ENCODE measurements at regions not wholly inside any gene's neighbourhood (a gene's known extent, or its start where the extent isn't known, plus 50 kb on each side); places are given as distances from the start of the nearest gene placed in this dataset.

DNA sequence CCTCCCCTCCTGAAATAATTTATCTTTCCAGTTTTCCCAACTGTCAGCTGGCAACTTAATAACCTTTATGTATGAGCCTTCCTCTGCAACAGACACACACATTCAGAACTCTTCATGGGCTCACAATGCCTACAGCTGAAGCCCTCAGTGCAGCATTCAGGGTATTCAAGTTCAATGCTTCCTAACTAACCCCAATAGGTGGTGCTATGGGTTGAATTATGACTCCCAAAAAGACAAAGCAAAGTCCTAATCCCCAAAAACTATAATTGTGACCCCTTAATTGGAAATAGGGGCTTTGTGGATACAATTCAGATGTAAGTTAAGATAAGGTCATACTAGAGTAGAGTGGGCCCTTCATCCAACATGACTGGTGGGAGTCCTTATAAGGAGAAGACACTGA, 202.2 kb downstream of the SUCLA2 start:
- Histone ChIP-seq H3K4me1 (ENCODE audit: control insufficient read depth, insufficient read depth, low read length) (no peaks in the 10 kb centered on the region), H3K9me3 (replicated peaks; ENCODE audit: control insufficient read depth, low read depth, low read length) (peaks cover 4% of the 10 kb centered on the region), H3K27me3 (ENCODE audit: control insufficient read depth, insufficient read depth, low read length) (no peaks in the 10 kb centered on the region), H3K36me3 (ENCODE audit: control insufficient read depth, insufficient read depth, low read length) (no peaks in the 10 kb centered on the region), H3K27ac (ENCODE audit: low read length) (no peak overlapping the region), H3K4me3 (ENCODE audit: low read length) (no peak overlapping the region)
- no peak for DNase-seq

DNA sequence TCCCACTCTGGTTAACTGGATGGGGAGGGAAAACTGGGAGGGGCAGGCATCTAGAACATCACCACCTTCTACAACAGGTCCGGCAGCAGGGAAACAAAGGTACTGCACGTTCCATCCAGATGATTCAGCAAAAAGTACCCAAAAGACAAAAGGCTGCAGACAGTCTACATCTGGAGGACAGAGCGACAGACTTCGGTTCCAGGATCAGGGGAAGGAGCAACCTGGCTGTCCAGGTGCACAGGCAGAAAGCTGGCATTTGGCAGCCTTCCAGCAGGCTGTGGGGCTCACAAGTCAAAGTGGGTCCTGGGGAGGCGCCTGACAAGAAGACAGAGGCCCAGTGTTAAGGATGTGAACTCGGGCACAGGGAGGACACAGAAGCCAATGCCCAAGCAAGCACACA, 202.9 kb downstream of the SUCLA2 start:
- Histone ChIP-seq H3K36me3 (ENCODE audit: control insufficient read depth, insufficient read depth, low read length) (no peaks in the 10 kb centered on the region), H3K4me1 (ENCODE audit: control insufficient read depth, insufficient read depth, low read length) (no peaks in the 10 kb centered on the region), H3K9me3 (replicated peaks; ENCODE audit: control insufficient read depth, low read depth, low read length) (peaks cover 4% of the 10 kb centered on the region), H3K27ac (ENCODE audit: low read length) (no peak overlapping the region), H3K4me3 (ENCODE audit: low read length) (no peak overlapping the region), H3K27me3 (ENCODE audit: control insufficient read depth, insufficient read depth, low read length) (no peaks in the 10 kb centered on the region)
- WGBS (ENCODE audit: insufficient coverage) = 73% methylated on average over 6 of the region's 6 CpGs
- no peak for DNase-seq

DNA sequence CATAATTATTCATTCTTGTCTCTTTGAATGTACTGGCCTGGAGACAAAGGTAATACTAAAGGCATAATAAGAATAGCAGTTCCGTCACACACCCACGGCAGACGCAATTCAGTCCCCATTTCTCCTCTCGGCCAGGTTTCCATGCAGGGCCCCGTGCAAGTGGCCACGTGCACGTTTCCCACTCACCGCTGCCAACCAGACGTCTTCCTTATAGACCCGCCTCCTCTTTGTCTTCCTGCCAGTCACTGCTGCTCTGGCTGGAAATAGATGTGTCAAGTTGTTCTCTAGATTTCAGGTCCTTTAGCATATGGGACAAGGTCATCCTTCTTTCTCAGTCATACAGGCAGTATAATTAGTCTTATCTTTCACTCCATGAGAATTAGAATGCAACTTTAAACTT, 204.3 kb downstream of the SUCLA2 start:
- Histone ChIP-seq H3K4me1 (ENCODE audit: control insufficient read depth, insufficient read depth, low read length) (no peaks in the 10 kb centered on the region), H3K27ac (ENCODE audit: low read length) (no peak overlapping the region), H3K4me3 (ENCODE audit: low read length) (no peak overlapping the region), H3K9me3 (replicated peaks; ENCODE audit: control insufficient read depth, low read depth, low read length) (peaks cover 4% of the 10 kb centered on the region), H3K27me3 (ENCODE audit: control insufficient read depth, insufficient read depth, low read length) (no peaks in the 10 kb centered on the region), H3K36me3 (ENCODE audit: control insufficient read depth, insufficient read depth, low read length) (no peaks in the 10 kb centered on the region)
- DNase-seq = peak; percentile 4
- 69% methylated on average over 9 of the region's 10 CpGs for WGBS (ENCODE audit: insufficient coverage)

GRCh38 chr13:47794963-47795362, 206.1 kb downstream of the SUCLA2 start:
- Histone ChIP-seq H3K27me3 (ENCODE audit: control insufficient read depth, insufficient read depth, low read length) (no peaks in the 10 kb centered on the region), H3K36me3 (ENCODE audit: control insufficient read depth, insufficient read depth, low read length) (no peaks in the 10 kb centered on the region), H3K4me3 (ENCODE audit: low read length) (no peak overlapping the region), H3K9me3 (replicated peaks; ENCODE audit: control insufficient read depth, low read depth, low read length) (peaks cover 9% of the 10 kb centered on the region), H3K27ac (ENCODE audit: low read length) (no peak overlapping the region), H3K4me1 (ENCODE audit: control insufficient read depth, insufficient read depth, low read length) (no peaks in the 10 kb centered on the region)
- no CpG with 5 or more reads among the region's 2 CpGs for WGBS (ENCODE audit: insufficient coverage)
- no peak for DNase-seq

GRCh38 chr13:47790755-47791154, 210.3 kb downstream of the SUCLA2 start:
- no peak overlapping the region for H3K4me3 ChIP-seq (ENCODE audit: low read length)
- no peak for DNase-seq
- H3K36me3 ChIP-seq (ENCODE audit: control insufficient read depth, insufficient read depth, low read length) = no peaks in the 10 kb centered on the region
- WGBS (ENCODE audit: insufficient coverage) = 74% methylated on average over 2 of the region's 2 CpGs
- H3K27me3 ChIP-seq (ENCODE audit: control insufficient read depth, insufficient read depth, low read length) = no peaks in the 10 kb centered on the region
- peaks cover 9% of the 10 kb centered on the region for H3K9me3 ChIP-seq (replicated peaks; ENCODE audit: control insufficient read depth, low read depth, low read length)
- no peaks in the 10 kb centered on the region for H3K4me1 ChIP-seq (ENCODE audit: control insufficient read depth, insufficient read depth, low read length)
- H3K27ac ChIP-seq (ENCODE audit: low read length) = no peak overlapping the region

DNA sequence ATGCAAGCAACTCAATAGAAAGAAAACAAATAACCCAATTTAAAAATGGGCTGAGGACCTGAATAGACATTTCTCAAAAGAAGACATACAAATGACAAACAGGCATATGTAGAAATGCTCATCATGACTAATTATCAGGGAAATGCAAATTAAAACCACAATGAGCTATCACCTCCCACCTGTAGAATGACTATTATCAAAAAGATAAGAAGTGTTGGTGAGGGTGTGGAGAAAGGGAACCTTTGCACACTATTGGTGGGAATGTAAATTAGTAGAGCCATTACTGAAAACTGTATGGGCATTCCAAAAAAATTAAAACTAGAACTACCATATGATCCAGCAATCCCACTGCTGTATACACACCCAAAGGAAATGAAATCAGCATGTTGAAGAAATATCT, 212.2 kb downstream of the SUCLA2 start:
- no peak for DNase-seq
- H3K27ac ChIP-seq (ENCODE audit: low read length) = no peak overlapping the region
- H3K4me3 ChIP-seq (ENCODE audit: low read length) = no peak overlapping the region
- H3K36me3 ChIP-seq (ENCODE audit: control insufficient read depth, insufficient read depth, low read length) = no peaks in the 10 kb centered on the region
- no peaks in the 10 kb centered on the region for H3K4me1 ChIP-seq (ENCODE audit: control insufficient read depth, insufficient read depth, low read length)
- peaks cover 9% of the 10 kb centered on the region for H3K9me3 ChIP-seq (replicated peaks; ENCODE audit: control insufficient read depth, low read depth, low read length)
- no peaks in the 10 kb centered on the region for H3K27me3 ChIP-seq (ENCODE audit: control insufficient read depth, insufficient read depth, low read length)

- Histone ChIP-seq H3K27ac (ENCODE audit: low read length) (no peak overlapping the region), H3K9me3 (replicated peaks; ENCODE audit: control insufficient read depth, low read depth, low read length) (no peaks in the 10 kb centered on the region), H3K27me3 (ENCODE audit: control insufficient read depth, insufficient read depth, low read length) (no peaks in the 10 kb centered on the region), H3K36me3 (ENCODE audit: control insufficient read depth, insufficient read depth, low read length) (no peaks in the 10 kb centered on the region), H3K4me3 (ENCODE audit: low read length) (no peak overlapping the region), H3K4me1 (ENCODE audit: control insufficient read depth, insufficient read depth, low read length) (peaks cover 2% of the 10 kb centered on the region)
- no peak for DNase-seq
These were observed 226.4 kb downstream of the SUCLA2 start for GRCh38 chr13:47774671-47774994.

DNA sequence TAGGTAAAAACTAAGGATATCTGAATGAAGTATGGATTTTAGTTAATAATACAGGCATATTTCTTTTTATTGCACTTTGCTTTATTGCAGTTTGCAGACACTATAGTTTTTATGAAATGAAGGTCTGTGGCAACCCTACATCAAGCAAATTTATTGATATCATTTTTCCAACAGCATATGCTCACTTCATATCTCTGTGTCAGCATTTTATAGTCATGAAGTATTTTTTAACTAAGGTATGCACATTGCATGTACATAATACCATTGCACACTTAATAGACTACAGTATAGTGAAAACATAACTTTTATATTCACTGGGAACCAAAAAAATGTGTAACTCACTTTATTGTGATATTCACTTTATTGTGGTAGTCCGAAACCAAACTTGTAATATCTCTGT, 236.3 kb downstream of the SUCLA2 start:
- no peaks in the 10 kb centered on the region for H3K27me3 ChIP-seq (ENCODE audit: control insufficient read depth, insufficient read depth, low read length)
- no CpG with 5 or more reads among the region's 1 CpG for WGBS (ENCODE audit: insufficient coverage)
- DNase-seq = no peak

DNA sequence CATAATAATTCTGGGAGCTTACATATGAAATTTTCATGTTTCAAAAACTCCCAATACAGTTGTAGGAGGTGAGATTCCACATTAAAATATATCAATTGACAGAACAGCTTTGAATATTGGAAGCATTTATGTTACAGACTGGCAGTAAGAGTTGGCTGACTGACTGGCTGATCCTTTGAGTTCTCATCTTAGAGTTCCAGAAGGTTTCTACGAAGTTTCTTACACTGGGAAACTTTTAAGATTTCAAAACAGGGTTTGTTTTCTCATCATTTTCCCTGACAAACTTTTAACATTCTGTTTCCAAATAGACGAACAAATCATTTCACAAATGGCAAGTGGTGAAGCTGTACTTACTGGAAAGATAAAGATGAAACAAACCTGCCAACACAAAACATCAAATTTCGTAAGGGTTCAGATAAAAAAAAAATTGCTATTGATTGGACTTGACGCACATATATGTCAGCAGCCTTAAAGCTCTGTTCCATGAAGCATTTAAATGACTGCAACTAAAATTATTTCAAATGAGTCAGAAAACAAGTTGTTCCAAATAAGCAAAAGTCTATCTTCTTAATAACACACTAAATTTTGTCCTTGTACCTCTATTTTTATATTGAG, 243.5 kb downstream of the SUCLA2 start:
- no peak for DNase-seq
- H3K27ac ChIP-seq (ENCODE audit: low read length) = no peak overlapping the region
- no peak overlapping the region for H3K4me3 ChIP-seq (ENCODE audit: low read length)
- H3K9me3 ChIP-seq (replicated peaks; ENCODE audit: control insufficient read depth, low read depth, low read length) = no peaks in the 10 kb centered on the region
- no peaks in the 10 kb centered on the region for H3K27me3 ChIP-seq (ENCODE audit: control insufficient read depth, insufficient read depth, low read length)
- 58% methylated on average over 2 of the region's 4 CpGs for WGBS (ENCODE audit: insufficient coverage)
- H3K4me1 ChIP-seq (ENCODE audit: control insufficient read depth, insufficient read depth, low read length) = no peaks in the 10 kb centered on the region
- H3K36me3 ChIP-seq (ENCODE audit: control insufficient read depth, insufficient read depth, low read length) = no peaks in the 10 kb centered on the region

More for the DNA sequence above, 236.3 kb downstream of the SUCLA2 start:
- no peaks in the 10 kb centered on the region for H3K4me1 ChIP-seq (ENCODE audit: control insufficient read depth, insufficient read depth, low read length)
- no peak overlapping the region for H3K4me3 ChIP-seq (ENCODE audit: low read length)
- no peaks in the 10 kb centered on the region for H3K36me3 ChIP-seq (ENCODE audit: control insufficient read depth, insufficient read depth, low read length)
- peaks cover 2% of the 10 kb centered on the region for H3K9me3 ChIP-seq (replicated peaks; ENCODE audit: control insufficient read depth, low read depth, low read length)
- H3K27ac ChIP-seq (ENCODE audit: low read length) = no peak overlapping the region

DNA sequence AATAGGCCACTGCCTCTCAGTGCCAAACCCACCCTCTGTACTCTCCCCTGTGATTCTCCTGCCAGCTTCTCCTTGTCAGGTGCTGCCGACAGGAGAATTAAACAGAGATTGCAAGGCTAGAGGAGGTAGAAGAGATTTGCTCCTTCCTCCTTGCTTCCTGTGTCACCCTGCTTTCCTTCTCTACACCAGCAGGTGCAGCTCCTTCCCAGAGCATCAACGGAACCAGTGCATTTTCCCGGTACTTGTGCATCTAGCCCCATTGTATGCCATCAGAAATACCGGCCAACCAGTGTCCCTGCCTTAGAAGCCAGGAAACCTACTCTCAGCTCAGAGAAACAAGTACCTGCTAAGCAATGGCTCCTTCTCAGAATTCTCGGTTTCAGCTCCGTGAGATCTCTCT, 253.2 kb downstream of the SUCLA2 start:
- Histone ChIP-seq H3K27me3 (ENCODE audit: control insufficient read depth, insufficient read depth, low read length) (no peaks in the 10 kb centered on the region), H3K36me3 (ENCODE audit: control insufficient read depth, insufficient read depth, low read length) (no peaks in the 10 kb centered on the region), H3K27ac (ENCODE audit: low read length) (no peak overlapping the region), H3K4me3 (ENCODE audit: low read length) (no peak overlapping the region), H3K4me1 (ENCODE audit: control insufficient read depth, insufficient read depth, low read length) (no peaks in the 10 kb centered on the region), H3K9me3 (replicated peaks; ENCODE audit: control insufficient read depth, low read depth, low read length) (no peaks in the 10 kb centered on the region)
- WGBS (ENCODE audit: insufficient coverage) = 78% methylated on average over 5 of the region's 6 CpGs
- no peak for DNase-seq

DNA sequence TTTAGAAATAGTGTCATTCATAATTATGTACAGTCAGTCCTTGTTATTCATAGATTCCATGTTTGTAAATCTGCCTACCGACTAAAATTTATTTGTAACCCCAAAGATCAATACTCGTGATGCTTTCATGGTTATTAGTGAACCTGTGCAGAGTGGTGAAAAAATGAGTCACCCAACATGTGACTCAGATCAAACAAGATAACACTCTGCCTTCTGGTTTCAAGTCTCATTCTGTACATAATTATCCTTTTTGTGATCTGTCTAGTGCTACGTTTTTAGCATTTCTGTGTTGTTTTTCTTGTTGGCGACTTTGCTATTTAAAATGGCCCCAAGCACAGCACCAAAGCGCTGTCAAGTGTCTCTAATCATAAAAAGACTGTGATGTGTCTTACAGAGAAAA, 274.7 kb downstream of the SUCLA2 start:
- WGBS (ENCODE audit: insufficient coverage) = no CpG with 5 or more reads among the region's 5 CpGs
- Histone ChIP-seq H3K27ac (ENCODE audit: low read length) (no peak overlapping the region), H3K4me3 (ENCODE audit: low read length) (no peak overlapping the region), H3K27me3 (ENCODE audit: control insufficient read depth, insufficient read depth, low read length) (no peaks in the 10 kb centered on the region), H3K9me3 (replicated peaks; ENCODE audit: control insufficient read depth, low read depth, low read length) (no peaks in the 10 kb centered on the region), H3K36me3 (ENCODE audit: control insufficient read depth, insufficient read depth, low read length) (no peaks in the 10 kb centered on the region), H3K4me1 (ENCODE audit: control insufficient read depth, insufficient read depth, low read length) (no peaks in the 10 kb centered on the region)
- DNase-seq = no peak

Data from muscle of leg (tissue), 3 donors.